Immature natural killer cell (primary cell): ENCODE measurements at regions not wholly inside any gene's neighbourhood (a gene's known extent, or its start where the extent isn't known, plus 50 kb on each side); places are given as distances from the start of the nearest gene placed in this dataset.

Source experiments
- DNase-seq, 3 donors: peaks; one replicate each; pipeline ENCODE4 v3.0.0; 2022; ENCODE audit warnings: mixed read lengths in 1 of 3
- H3K27ac Mint-ChIP-seq, 6 donors: one replicate each; pipeline ENCODE4 v1.8.0; 2020; ENCODE audit warnings: mixed read lengths in 6 of 6, mild to moderate bottlenecking in 5 of 6, inconsistent platforms in 4 of 6, moderate library complexity in 3 of 6
- H3K27me3 Mint-ChIP-seq, 3 donors: one replicate each; pipeline ENCODE4 v1.8.0; 2020 to 2021; ENCODE audit warnings: low read depth in 3 of 3, mild to moderate bottlenecking in 3 of 3, mixed read lengths in 3 of 3, moderate library complexity in 3 of 3, inconsistent platforms in 1 of 3
- H3K36me3 Mint-ChIP-seq, 3 donors: one replicate each; pipeline ENCODE4 v1.8.0; 2020; ENCODE audit warnings: mixed read lengths in 3 of 3, inconsistent platforms in 2 of 3, mild to moderate bottlenecking in 2 of 3
- H3K4me1 Mint-ChIP-seq, 2 donors: one replicate each; pipeline ENCODE4 v1.8.0; 2020; ENCODE audit warnings: inconsistent platforms in 2 of 2, mild to moderate bottlenecking in 2 of 2, mixed read lengths in 2 of 2, moderate library complexity in 1 of 2
- H3K4me3 Mint-ChIP-seq, 5 donors: one replicate each; pipeline ENCODE4 v1.8.0; 2020; ENCODE audit warnings: mild to moderate bottlenecking in 5 of 5, mixed read lengths in 5 of 5, inconsistent platforms in 3 of 5, moderate library complexity in 3 of 5
- H3K9me3 Mint-ChIP-seq, 6 donors: one replicate each; pipeline ENCODE4 v1.8.0; 2020; ENCODE audit warnings: mild to moderate bottlenecking in 6 of 6, mixed read lengths in 6 of 6, inconsistent platforms in 4 of 6, moderate library complexity in 3 of 6

DNA sequence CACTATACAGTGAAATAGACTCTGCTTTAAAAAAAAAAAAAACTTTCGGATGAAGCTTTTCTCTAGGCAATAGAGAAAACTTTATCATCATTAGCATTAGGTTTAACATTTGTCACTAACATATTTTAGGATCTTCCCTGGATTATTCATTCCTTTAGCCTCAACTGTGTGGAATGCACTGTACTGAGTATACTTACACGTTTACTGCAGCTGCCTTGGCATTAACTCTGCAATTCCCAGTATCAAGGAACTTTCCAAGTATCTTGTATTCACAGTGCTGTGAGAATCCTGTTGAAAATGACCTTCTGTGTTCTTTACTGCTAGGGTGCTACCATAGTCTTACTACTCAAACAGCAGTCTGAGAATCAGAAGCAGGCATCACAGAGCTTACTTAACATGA, 328.2 kb upstream of the COL3A1 start:
- no peak overlapping the region for H3K27ac Mint-ChIP-seq
- no peaks in the 10 kb centered on the region for H3K4me1 Mint-ChIP-seq
- no peaks in the 10 kb centered on the region for H3K27me3 Mint-ChIP-seq
- no peaks in the 10 kb centered on the region for H3K36me3 Mint-ChIP-seq
- DNase-seq = no peak
- peaks cover 7 to 38% (median 12%) of the 10 kb centered on the region in 6 donors for H3K9me3 Mint-ChIP-seq
- H3K4me3 Mint-ChIP-seq = no peak overlapping the region

DNA sequence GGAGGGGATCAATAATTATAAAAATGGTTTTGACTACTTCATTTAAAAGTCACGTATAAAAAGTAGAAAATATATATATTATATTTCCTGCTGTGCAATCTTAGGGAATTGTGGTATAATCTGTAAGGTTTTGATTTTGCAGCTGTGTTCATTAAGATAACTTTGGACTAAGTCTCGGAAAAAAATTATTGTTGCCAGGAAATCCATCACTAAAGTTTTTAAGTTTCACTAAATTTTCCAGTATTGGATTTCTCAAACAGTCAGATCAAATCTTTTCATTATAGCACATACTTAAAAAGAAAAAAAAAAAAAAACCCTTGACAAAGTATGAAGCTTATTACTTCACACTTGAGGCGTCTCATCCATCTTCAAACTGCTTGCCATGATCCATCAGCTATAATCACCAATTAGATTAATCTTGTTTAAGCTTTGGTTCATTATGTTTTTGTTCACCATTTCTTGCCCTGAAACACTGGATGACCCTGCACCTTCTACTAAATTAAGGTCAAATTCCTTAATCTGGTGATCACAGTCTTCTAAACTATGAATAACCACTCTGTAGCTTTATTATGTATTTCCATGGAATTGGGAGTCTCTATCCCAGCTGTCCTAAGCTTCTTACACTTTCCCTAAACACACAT, 326.6 kb upstream of the COL3A1 start:
- Mint-ChIP-seq H3K9me3 (peaks cover 7 to 35% (median 17%) of the 10 kb centered on the region in 6 donors), H3K4me3 (no peak overlapping the region), H3K4me1 (no peaks in the 10 kb centered on the region), H3K27ac (no peak overlapping the region), H3K36me3 (no peaks in the 10 kb centered on the region), H3K27me3 (no peaks in the 10 kb centered on the region)
- no peak for DNase-seq

DNA sequence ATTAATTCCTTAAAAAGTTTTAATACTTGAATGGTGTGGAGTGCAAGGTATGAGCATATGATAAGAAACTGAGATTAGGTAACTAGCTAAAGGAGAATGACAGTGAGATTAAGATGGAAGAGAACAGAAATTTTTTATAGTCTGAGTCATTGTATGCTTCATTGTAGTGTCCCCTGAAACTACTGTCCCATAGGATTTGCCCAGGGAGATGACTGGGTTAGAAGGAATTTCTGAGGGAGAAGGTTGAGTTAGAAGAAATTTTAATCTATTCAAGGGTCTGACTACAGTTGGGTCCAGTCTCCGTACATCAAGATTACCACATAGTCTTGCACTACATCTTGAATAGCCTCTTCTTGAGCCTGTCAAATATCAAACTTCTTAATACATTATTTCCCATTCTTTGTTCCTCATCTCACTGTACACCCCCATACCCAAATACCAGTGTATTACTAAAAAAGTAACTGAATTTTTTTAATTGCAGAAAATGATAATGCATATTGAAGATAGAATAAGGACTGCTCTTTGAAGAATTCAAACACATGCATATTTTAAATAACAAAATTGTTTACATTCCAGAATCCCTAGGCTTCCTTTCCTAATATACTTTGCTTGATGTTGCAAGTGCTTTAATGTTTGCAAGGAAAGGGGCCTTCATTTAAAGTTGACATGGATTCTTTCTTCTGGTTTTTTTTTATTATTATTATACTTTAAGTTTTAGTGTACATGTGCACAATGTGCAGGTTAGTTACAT, 314.3 kb upstream of the COL3A1 start:
- H3K27ac Mint-ChIP-seq = no peak overlapping the region
- DNase-seq = no peak
- H3K36me3 Mint-ChIP-seq = no peaks in the 10 kb centered on the region
- H3K9me3 Mint-ChIP-seq = peaks cover 2 to 22% (median 6%) of the 10 kb centered on the region in 6 donors
- no peak overlapping the region for H3K4me3 Mint-ChIP-seq
- H3K4me1 Mint-ChIP-seq = no peaks in the 10 kb centered on the region
- no peaks in the 10 kb centered on the region for H3K27me3 Mint-ChIP-seq

DNA sequence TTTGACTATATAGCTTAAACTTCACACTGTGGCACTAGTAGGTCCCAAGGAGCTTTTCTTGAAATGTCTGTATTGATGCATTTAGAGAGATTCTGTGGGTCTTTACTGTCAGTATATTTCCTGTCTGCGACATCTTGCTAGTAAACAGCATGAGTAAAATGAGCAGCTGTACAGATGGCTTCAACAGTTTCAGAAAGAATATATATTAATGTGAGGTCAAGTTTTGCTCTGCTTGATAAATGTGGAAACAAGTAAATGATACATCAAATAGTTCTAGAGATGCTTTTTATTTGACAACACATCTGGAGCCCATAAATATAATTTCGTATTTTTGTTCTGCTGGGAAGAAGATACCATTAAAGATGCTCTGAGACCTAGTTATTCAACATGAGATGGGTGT, 310.9 kb upstream of the COL3A1 start:
- no peak for DNase-seq
- Mint-ChIP-seq H3K27me3 (peaks cover 0 to 1% (median 0%) of the 10 kb centered on the region in 3 donors), H3K4me3 (no peak overlapping the region), H3K27ac (no peak overlapping the region), H3K9me3 (peaks cover 4 to 24% (median 14%) of the 10 kb centered on the region in 6 donors), H3K36me3 (no peaks in the 10 kb centered on the region), H3K4me1 (no peaks in the 10 kb centered on the region)

DNA sequence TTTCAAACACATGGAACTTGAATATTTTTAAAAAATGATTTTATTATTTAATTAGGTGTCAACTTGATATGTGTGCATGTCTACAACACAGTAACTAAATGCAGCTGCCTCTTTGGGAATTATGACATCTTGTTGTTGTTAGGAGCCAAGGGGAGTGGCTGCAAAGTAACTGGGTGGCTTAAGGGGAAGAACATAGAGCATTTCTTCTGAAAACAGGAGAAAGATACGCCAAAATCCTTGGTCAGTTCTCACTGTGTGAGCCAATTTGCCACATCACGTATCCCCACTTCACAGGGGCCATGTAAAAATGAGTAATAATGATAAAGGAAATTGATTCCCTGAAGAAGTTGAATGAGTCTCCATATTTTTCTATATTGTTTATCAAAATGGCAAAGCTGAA, 309.8 kb upstream of the COL3A1 start:
- Mint-ChIP-seq H3K27me3 (peaks cover 0 to 1% (median 0%) of the 10 kb centered on the region in 3 donors), H3K27ac (no peak overlapping the region), H3K36me3 (no peaks in the 10 kb centered on the region), H3K4me1 (no peaks in the 10 kb centered on the region), H3K9me3 (peaks cover 4 to 23% (median 17%) of the 10 kb centered on the region in 6 donors), H3K4me3 (no peak overlapping the region)
- no peak for DNase-seq

DNA sequence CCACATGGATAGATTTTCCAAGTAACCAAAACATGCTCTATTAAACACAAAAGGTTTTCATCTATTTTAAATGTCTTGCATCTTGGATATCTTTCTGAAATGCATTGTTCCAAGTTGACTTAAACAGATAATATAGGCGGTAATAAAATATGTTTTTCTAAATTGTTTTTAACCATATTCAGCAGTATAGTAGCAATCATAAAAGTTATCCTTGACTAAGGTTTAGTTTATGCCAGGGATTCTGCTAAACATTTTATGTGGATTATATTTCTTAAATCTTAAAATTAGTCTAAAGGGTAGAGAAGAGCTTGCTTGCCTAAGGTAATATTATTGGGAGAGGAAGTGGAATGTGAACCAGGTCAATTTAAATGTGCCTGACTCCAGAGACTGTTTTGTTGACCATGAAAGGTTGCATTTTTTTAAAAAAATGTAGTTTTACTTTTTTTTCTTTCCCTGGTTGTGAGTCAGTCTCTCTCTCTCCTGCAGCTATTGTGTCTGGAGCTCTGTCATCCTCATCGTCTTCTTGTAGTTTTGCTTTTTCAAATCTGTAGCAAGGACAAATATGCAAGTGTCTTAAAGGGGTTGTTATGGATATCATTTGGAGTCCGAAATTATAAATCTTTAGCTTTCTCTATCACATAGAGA, 309.1 kb upstream of the COL3A1 start:
- Mint-ChIP-seq H3K9me3 (peaks cover 7 to 18% (median 16%) of the 10 kb centered on the region in 6 donors), H3K27me3 (peaks cover 0 to 3% (median 1%) of the 10 kb centered on the region in 3 donors), H3K36me3 (no peaks in the 10 kb centered on the region), H3K27ac (no peak overlapping the region), H3K4me3 (no peak overlapping the region), H3K4me1 (no peaks in the 10 kb centered on the region)
- no peak for DNase-seq

DNA sequence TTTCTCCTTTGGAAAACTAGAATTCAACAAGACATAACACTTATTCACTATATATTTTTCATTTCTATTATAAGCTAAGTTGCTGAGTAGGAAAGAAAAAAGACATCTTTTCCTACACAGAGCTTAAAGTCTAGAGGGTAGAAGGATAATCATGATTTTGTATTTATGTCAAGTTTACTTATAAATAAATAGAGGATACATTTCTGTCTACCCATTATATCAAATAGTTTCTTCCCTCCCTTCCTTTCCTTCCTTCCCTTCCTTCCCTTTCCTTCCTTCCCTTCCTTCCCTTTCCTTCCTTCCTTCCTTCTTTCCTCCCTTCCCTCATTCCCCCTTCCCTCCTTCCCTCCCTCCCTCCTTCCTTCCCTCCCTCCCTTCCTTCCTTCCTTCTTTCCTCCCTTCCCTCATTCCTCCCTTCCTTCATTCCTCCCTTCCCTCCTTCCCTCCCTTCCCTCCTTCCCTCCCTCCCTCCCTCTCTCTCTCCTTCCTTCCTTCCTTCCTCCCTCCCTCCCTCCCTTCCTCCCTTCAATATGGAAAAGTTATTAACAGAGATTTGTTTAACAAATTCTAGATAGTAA, 308.4 kb upstream of the COL3A1 start:
- Mint-ChIP-seq H3K27me3 (peaks cover 0 to 3% (median 1%) of the 10 kb centered on the region in 3 donors), H3K36me3 (no peaks in the 10 kb centered on the region), H3K4me3 (no peak overlapping the region), H3K9me3 (peaks cover 7 to 20% (median 16%) of the 10 kb centered on the region in 6 donors), H3K4me1 (no peaks in the 10 kb centered on the region), H3K27ac (no peak overlapping the region)
- no peak for DNase-seq

DNA sequence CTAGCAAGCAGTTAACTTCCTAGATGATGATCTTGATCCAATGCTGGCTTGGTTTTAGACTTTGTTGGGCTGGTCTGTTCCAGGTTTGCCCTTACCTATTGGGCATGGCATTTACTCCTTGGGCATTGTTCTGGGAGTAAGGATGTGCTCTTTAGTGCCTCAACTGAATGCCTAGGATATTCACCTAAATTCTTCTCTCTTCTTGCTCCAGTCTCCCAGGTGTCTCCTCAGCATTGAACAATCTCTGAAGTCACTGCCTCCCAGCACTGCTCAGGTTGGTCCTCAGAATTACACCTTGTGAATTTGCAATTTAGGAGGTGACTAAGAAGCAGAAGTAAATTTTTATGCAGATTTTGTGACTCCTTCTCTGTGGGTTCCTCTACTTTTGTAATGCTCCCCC, 307.7 kb upstream of the COL3A1 start:
- no peak overlapping the region for H3K27ac Mint-ChIP-seq
- no peak overlapping the region for H3K4me3 Mint-ChIP-seq
- no peaks in the 10 kb centered on the region for H3K36me3 Mint-ChIP-seq
- peaks cover 0 to 3% (median 1%) of the 10 kb centered on the region in 3 donors for H3K27me3 Mint-ChIP-seq
- no peak for DNase-seq
- H3K4me1 Mint-ChIP-seq = no peaks in the 10 kb centered on the region
- peaks cover 7 to 21% (median 16%) of the 10 kb centered on the region in 6 donors for H3K9me3 Mint-ChIP-seq

DNA sequence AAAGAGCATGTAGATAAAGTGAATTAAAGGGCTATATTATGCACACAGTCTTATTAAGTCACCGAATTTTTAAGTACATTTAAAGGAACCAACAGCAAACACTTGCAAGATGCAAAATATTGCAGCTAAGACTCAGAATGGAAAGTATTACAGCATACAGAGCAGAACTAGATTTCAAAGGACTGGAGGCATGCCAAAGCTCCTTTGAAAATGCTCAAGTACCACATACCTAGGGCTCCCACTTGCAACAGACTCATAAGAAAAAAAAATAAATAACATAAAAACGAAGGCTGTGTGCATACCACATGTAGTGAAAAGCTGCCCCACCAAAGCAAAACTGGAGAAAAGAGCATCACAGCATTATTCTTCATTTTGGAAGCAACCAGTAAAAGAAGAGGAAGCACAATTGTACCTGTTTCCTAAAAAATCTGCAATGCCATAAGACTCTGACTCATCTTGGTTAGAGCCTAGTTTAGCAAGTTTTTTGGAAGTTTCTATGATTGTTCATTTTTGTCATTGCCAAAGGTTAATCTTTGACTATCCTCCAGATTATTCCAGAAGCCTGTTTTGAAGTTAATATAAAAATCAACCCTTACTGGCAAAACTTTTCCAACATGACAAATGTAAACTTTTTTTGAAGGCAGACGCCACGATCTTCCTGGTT, 306.0 kb upstream of the COL3A1 start:
- Mint-ChIP-seq H3K4me1 (no peaks in the 10 kb centered on the region), H3K36me3 (no peaks in the 10 kb centered on the region), H3K9me3 (peaks cover 6 to 25% (median 15%) of the 10 kb centered on the region in 6 donors), H3K27ac (no peak overlapping the region), H3K4me3 (no peak overlapping the region), H3K27me3 (peaks cover 0 to 3% (median 1%) of the 10 kb centered on the region in 3 donors)
- no peak for DNase-seq

DNA sequence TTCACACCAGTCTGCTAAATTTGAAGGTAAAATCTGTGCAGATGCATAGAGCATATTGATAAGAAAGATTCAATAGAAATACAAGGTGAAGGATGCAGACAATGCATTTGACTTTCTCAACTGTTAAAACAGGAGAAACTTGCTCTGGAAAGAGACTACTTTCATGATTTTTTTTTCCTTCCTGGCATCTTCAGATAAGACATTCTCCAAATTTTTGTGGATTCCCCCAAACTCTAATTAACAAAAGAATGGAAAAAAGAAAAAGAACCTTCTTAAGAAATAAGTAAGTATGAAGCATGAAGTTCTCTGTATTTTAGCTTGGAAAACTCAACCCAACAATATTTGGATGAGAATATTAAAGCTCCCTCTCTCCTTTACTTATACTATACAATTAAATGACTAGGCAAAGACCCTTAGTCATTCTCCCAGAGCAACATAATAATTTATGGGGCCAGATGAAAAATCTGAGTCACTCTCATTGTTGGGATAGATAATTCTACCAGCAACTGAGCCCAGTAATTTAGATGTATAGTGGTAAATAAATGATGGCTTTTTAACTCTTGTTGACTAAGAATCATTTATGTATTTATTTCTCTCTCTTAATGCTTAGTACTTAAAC, 298.7 kb upstream of the COL3A1 start:
- Mint-ChIP-seq H3K27ac (no peak overlapping the region), H3K9me3 (peaks cover 0 to 46% (median 21%) of the 10 kb centered on the region in 6 donors), H3K36me3 (no peaks in the 10 kb centered on the region), H3K27me3 (no peaks in the 10 kb centered on the region), H3K4me1 (no peaks in the 10 kb centered on the region), H3K4me3 (no peak overlapping the region)
- no peak for DNase-seq

DNA sequence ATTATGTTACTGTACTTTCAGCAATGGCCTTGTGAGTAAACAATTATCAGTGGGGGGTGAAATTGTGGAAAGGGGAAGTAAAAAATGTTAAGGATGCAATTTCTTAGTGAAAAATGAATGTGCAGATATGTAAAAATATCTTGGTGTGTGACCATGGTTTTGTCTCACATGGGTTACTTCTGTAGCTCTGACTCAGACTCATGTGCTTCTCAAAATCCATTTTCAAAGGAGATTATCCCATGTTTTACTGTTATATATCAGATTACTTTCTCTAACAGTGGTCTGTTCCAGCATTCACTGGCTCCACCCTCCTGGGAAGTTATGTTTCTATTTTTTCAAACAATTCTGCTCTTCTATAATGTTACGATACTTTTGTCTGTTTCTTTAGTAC, 298.2 kb upstream of the COL3A1 start:
- no peaks in the 10 kb centered on the region for H3K36me3 Mint-ChIP-seq
- H3K9me3 Mint-ChIP-seq = peaks cover 0 to 46% (median 21%) of the 10 kb centered on the region in 6 donors
- no peaks in the 10 kb centered on the region for H3K4me1 Mint-ChIP-seq
- H3K27ac Mint-ChIP-seq = no peak overlapping the region
- no peak overlapping the region for H3K4me3 Mint-ChIP-seq
- no peaks in the 10 kb centered on the region for H3K27me3 Mint-ChIP-seq
- DNase-seq = no peak

DNA sequence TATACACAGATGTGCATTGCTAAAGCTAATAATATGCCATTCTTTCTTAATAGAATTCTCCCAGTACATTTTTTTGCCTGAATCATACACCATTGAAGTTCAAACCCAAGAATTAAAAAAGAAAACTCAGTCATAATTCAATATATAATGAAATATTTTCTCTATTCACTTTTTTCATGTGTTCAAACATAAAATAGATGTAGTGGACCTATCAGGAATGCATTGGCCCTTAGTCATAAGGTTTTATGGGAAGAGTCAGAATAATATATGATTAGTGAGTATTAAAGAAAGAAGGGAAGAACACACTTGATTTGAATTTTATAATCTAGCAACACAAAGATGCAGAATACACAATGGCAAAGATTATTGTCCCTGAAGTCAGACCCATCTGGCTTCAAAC, 297.0 kb upstream of the COL3A1 start:
- H3K4me1 Mint-ChIP-seq = no peaks in the 10 kb centered on the region
- no peak overlapping the region for H3K4me3 Mint-ChIP-seq
- DNase-seq = no peak

DNA sequence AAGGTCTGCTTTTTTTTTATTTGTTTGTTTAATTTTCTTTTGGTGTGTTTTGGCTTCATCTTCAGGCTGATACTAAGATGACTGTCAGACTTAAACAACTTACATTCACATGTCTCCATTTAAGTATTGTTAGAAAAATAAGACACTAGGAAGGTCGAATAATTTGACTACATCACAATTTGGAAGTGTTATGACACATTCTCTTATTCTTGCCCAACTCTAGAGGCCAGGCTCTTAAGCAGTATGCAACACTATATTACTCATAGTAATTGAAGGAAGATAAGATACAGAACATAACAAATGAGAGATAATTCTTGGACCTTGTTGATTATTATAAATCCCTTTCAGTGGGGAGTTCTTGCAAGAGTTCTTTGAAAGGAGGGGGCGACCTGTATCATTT, 295.3 kb upstream of the COL3A1 start:
- H3K4me3 Mint-ChIP-seq = no peak overlapping the region
- no peaks in the 10 kb centered on the region for H3K4me1 Mint-ChIP-seq
- H3K36me3 Mint-ChIP-seq = no peaks in the 10 kb centered on the region
- peaks cover 2 to 41% (median 24%) of the 10 kb centered on the region in 6 donors for H3K9me3 Mint-ChIP-seq
- no peaks in the 10 kb centered on the region for H3K27me3 Mint-ChIP-seq
- no peak overlapping the region for H3K27ac Mint-ChIP-seq
- no peak for DNase-seq

More for the DNA sequence above, 297.0 kb upstream of the COL3A1 start:
- Mint-ChIP-seq H3K27ac (no peak overlapping the region), H3K36me3 (no peaks in the 10 kb centered on the region), H3K9me3 (peaks cover 0 to 38% (median 19%) of the 10 kb centered on the region in 6 donors), H3K27me3 (no peaks in the 10 kb centered on the region)
